Right atrium auricular region (tissue), 2 donors: ENCODE measurements at regions not wholly inside any gene's neighbourhood (a gene's known extent, or its start where the extent isn't known, plus 50 kb on each side); places are given as distances from the start of the nearest gene placed in this dataset.

Experiments used
- DNase-seq: peaks from one replicate; pipeline ENCODE4 v3.0.0-alpha.2; 2019; ENCODE audit warnings: low spot score
- H3K27ac ChIP-seq, 2 donors: fragments of 200-600 bp; sonication (generic); 1 replicate in 1 of 2; 2 replicates in 1 of 2; pipeline ENCODE4 v1.5.1; 2016 to 2019
- H3K27me3 ChIP-seq, 2 donors: fragments of 200-600 bp; sonication (generic); one replicate each; pipeline versions ENCODE4 v1.5.1 to v1.6.0; 2017 to 2019
- H3K36me3 ChIP-seq: fragments of 200-600 bp; sonication (generic); one replicate; pipeline ENCODE4 v1.5.1; 2016
- H3K4me1 ChIP-seq, 2 donors: fragments of 200-600 bp; sonication (generic); one replicate each; pipeline versions ENCODE4 v1.5.1 to v1.6.0; 2017 to 2019
- H3K4me3 ChIP-seq, 2 donors: fragments of 200-600 bp; sonication (generic); 1 replicate in 1 of 2; 2 replicates in 1 of 2; pipeline ENCODE4 v1.5.1; 2017 to 2019; ENCODE audit warnings: mild to moderate bottlenecking in 1 of 2, moderate library complexity in 1 of 2
- H3K9me3 ChIP-seq, 2 donors: fragments of 200-600 bp; sonication (generic); one replicate each; pipeline ENCODE4 v1.5.1; 2019
- CTCF ChIP-seq, 2 donors: fragments of 200-600 bp; sonication (generic); IDR thresholded peaks; one replicate each; pipeline ENCODE4 v1.5.1; 2019; ENCODE audit warnings: antibody characterized with exemption in 2 of 2

GRCh38 chr2:217501887-217502286 is 500.9 kb downstream of the TNS1 start:
- DNase-seq, result no peak
- H3K4me1 ChIP-seq, result no peaks in the 10 kb centered on the region
- no peak overlapping the region for H3K27ac ChIP-seq
- no peaks in the 10 kb centered on the region for H3K9me3 ChIP-seq
- H3K4me3 ChIP-seq, result no peak overlapping the region
- H3K36me3 ChIP-seq, result no peaks in the 10 kb centered on the region
- no peaks in the 10 kb centered on the region for H3K27me3 ChIP-seq
- no peak for TF ChIP-seq CTCF (IDR thresholded peaks at IDR 0.05)

- no peaks in the 10 kb centered on the region for H3K27me3 ChIP-seq
- no peak overlapping the region for H3K27ac ChIP-seq
- no peak for TF ChIP-seq CTCF (IDR thresholded peaks at IDR 0.05)
- no peak overlapping the region for H3K4me3 ChIP-seq
- H3K4me1 ChIP-seq, result no peaks in the 10 kb centered on the region
- no peak for DNase-seq
- H3K36me3 ChIP-seq, result no peaks in the 10 kb centered on the region
- H3K9me3 ChIP-seq, result no peaks in the 10 kb centered on the region
These were observed 504.9 kb downstream of the TNS1 start for GRCh38 chr2:217497843-217498377.

- Histone ChIP-seq H3K27ac (no peak overlapping the region), H3K36me3 (no peaks in the 10 kb centered on the region), H3K4me3 (no peak overlapping the region), H3K9me3 (no peaks in the 10 kb centered on the region), H3K4me1 (no peaks in the 10 kb centered on the region), H3K27me3 (no peaks in the 10 kb centered on the region)
- DNase-seq, result no peak
- no peak for TF ChIP-seq CTCF (IDR thresholded peaks at IDR 0.05)
These were observed 508.2 kb downstream of the TNS1 start for GRCh38 chr2:217494557-217494956.

DNA sequence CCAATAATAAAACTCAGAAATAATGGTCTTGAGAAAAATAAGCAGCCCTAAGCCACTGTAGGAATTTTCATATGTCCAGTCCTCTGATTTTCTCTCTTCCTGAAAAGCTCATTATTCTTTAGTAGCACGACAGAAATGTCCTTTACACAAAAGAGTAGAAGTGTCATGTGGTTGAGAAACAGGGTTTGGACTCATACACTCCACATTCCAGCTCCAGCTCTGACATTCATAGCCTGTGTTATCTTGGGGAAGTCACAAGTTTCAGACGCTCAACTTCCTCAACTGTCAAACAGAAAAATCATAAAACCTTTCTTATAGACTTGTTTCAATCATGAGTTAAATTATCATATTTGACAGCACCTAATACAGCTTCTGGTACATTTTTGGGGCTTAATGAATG is 511.5 kb downstream of the TNS1 start:
- TF ChIP-seq CTCF (IDR thresholded peaks at IDR 0.05), result no peak
- H3K4me1 ChIP-seq, result no peaks in the 10 kb centered on the region
- no peaks in the 10 kb centered on the region for H3K27me3 ChIP-seq
- no peaks in the 10 kb centered on the region for H3K9me3 ChIP-seq
- DNase-seq, result no peak
- H3K4me3 ChIP-seq, result no peak overlapping the region
- H3K27ac ChIP-seq, result no peak overlapping the region
- no peaks in the 10 kb centered on the region for H3K36me3 ChIP-seq

GRCh38 chr2:217489145-217489960 is 513.4 kb downstream of the TNS1 start:
- no peaks in the 10 kb centered on the region for H3K36me3 ChIP-seq
- no peak overlapping the region for H3K27ac ChIP-seq
- H3K4me1 ChIP-seq, result no peaks in the 10 kb centered on the region
- TF ChIP-seq CTCF (IDR thresholded peaks at IDR 0.05), result no peak
- no peak for DNase-seq
- no peaks in the 10 kb centered on the region for H3K27me3 ChIP-seq
- no peaks in the 10 kb centered on the region for H3K9me3 ChIP-seq
- H3K4me3 ChIP-seq, result no peak overlapping the region
